ENCODE measurements at regions not wholly inside any gene's neighbourhood (a gene's known extent, or its start where the extent isn't known, plus 50 kb on each side); places are given as distances from the start of the nearest gene placed in this dataset.
"Not testable (repeated sequence)": the region's sequence is repeated elsewhere in the genome, so short reads cannot be mapped to it uniquely, and the experiment has no call there.

GRCh38 chr4:114417214-114417613 lies 181.4 kb upstream of the UGT8 start:
- DNase-seq (ENCODE audit: low read depth in 2 of 3, low spot score in 2 of 3) = no peak

DNA sequence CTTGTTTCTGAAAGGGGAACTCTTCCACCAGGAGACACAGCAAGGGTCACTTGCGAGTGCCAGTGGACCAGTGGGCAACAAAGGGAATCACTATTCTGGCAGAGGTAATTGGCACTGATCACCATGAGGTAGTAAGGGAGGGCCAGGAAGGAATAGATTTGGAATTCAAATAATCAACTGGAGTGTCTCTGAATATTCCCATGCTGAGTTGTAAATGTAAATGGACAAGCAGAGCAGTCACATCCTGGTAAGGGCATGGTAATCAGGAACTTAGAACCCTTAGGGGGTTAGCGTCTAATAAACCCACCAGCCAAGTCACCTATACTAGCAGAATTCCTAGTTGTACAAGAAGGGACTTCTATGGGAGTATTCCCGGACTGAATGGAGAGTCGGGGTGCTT lies 178.5 kb upstream of the UGT8 start:
- DNase-seq (ENCODE audit: low read depth in 2 of 3, low spot score in 2 of 3) = no peak

- no peak for DNase-seq (ENCODE audit: low read depth in 2 of 3, low spot score in 2 of 3)
Observed at GRCh38 chr4:114423582-114423981, 175.0 kb upstream of the UGT8 start.

- DNase-seq (ENCODE audit: low read depth in 2 of 3, low spot score in 2 of 3) = no peak
Observed at GRCh38 chr4:114435116-114435515, 163.5 kb upstream of the UGT8 start.

- no peak for DNase-seq (ENCODE audit: low read depth in 2 of 3, low spot score in 2 of 3)
Observed at GRCh38 chr4:114442856-114443255, 155.8 kb upstream of the UGT8 start.

DNA sequence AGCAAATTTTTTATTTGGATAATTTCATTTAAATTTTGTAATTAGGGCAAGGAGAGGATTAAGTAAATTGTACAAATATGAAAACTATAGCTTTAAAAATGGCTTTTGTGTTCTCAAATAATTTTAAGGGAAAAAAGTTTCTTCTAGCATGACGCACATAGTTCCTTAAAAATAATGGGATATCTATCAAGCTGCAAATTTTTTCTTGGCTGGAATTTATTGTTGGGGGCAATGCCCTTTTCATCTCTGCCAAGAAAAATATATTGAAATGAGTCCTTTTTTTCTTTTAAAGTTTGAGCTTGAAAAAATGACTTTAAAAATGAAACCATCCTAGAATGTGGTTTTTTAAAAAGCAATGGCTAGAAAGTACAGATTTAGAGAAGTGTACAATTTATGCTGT lies 154.4 kb upstream of the UGT8 start:
- no peak for DNase-seq (ENCODE audit: low read depth in 2 of 3, low spot score in 2 of 3)

GRCh38 chr4:114447963-114448516 lies 150.6 kb upstream of the UGT8 start:
- not testable (repeated sequence) for DNase-seq (ENCODE audit: low read depth in 2 of 3, low spot score in 2 of 3)

GRCh38 chr4:114458728-114459127 lies 139.9 kb upstream of the UGT8 start:
- DNase-seq (ENCODE audit: low read depth in 2 of 3, low spot score in 2 of 3) = no peak

- no peak for DNase-seq (ENCODE audit: low read depth in 2 of 3, low spot score in 2 of 3)
Observed at GRCh38 chr4:114464726-114465272, 133.8 kb upstream of the UGT8 start.

- no peak for DNase-seq (ENCODE audit: low read depth in 2 of 3, low spot score in 2 of 3)
Observed at GRCh38 chr4:114465766-114466165, 132.8 kb upstream of the UGT8 start.

DNA sequence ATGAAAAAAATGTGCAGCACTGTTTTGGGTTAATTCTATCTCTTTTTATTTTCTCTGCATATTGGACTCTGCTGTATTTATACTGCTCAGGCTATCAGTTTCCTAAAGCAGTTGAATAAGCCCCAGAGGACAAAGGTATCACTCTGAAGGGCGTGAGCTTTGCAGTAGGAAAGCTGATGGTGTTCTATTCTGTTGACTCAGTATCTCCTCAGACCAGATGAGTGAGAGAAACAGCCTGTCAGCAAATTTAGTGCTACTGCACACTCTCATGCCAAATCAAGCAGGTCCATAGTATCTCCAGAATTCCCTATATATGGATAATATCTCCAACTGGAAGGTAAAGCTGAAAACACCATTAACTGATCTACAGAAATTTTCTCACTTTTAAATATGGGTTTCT lies 132.3 kb upstream of the UGT8 start:
- no peak for DNase-seq (ENCODE audit: low read depth in 2 of 3, low spot score in 2 of 3)

DNA sequence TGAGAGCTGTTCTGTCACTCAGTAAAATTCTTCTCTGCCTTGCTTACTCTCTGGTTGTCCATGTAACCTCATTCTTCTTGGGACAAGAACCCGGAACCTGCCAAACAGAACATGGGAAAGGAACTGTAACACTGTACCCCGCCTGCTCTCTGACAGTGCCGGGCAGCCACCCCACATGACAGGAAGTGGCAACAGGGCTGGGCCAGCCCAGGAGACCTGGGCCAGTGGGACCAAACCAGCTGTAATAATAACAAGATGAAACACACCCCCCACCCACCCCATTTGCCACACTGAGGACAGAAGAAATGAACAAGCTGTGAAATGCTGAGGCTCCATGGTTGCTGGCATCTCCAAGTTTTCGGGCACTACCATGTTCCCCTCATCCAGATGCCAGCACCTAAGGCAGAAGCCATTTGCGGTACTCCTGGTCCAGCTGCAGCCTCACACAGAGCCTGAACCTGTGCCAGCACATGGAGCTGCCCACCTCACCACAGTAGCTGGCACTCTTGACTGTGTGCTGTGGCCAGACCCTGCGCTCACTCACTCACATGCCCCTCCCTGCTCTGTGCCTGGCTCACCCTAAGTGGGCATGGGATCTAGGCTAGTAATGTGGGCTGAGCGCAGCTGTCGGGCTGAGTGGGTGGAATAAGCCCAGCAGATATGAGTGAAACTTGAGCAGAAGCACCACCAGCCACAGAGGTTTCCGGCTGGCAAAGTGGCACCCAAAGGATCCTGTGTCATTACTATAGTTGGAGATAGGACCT lies 126.2 kb upstream of the UGT8 start:
- no peak for DNase-seq (ENCODE audit: low read depth in 2 of 3, low spot score in 2 of 3)

GRCh38 chr4:114474188-114474800 lies 124.3 kb upstream of the UGT8 start:
- DNase-seq (ENCODE audit: low read depth in 2 of 3, low spot score in 2 of 3) = no peak

- no peak for DNase-seq (ENCODE audit: low read depth in 2 of 3, low spot score in 2 of 3)
Observed at GRCh38 chr4:114476310-114476709, 122.3 kb upstream of the UGT8 start.

DNA sequence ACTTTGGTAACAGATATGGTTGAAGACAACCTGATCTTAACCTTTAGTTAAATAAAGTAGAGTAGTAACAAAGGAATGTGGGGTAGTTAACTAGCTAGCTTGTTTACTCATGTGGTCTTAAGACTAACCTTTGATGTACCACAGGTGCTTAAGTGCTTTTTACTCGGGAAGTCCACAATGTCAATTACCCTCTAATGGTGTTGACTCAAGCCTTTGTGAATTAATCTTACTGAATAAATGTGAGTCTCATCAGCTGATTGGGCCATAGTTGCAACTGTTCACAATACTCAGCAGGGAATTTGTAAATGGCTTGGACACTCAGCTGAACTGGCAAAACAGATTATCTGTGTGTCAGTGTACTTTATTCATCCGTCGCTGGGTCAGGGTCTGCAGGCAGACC lies 119.0 kb upstream of the UGT8 start:
- no peak for DNase-seq (ENCODE audit: low read depth in 2 of 3, low spot score in 2 of 3)

DNA sequence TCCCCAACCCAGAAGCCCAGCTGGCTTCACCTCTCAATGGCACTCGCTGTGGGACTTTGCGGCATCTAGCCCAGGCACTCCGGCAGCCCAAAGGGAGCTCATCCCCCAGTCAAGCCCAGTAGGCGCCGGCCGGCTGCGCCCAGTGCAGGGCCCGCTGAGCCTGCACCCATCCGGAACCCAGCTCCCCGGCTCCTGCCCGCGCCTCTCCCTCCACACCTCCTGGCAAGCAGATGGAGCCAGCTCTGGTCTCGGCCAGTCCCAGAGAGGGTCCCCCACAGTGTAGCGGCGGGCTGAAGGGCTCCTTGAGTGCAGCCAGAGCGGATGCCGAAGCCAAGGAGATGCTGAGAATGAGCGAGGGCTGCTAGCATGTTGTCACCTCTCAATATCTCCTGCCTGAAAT lies 116.8 kb upstream of the UGT8 start:
- DNase-seq (ENCODE audit: low read depth in 2 of 3, low spot score in 2 of 3) = no peak

GRCh38 chr4:114487101-114487500 lies 111.5 kb upstream of the UGT8 start:
- DNase-seq (ENCODE audit: low read depth in 2 of 3, low spot score in 2 of 3) = no peak

DNA sequence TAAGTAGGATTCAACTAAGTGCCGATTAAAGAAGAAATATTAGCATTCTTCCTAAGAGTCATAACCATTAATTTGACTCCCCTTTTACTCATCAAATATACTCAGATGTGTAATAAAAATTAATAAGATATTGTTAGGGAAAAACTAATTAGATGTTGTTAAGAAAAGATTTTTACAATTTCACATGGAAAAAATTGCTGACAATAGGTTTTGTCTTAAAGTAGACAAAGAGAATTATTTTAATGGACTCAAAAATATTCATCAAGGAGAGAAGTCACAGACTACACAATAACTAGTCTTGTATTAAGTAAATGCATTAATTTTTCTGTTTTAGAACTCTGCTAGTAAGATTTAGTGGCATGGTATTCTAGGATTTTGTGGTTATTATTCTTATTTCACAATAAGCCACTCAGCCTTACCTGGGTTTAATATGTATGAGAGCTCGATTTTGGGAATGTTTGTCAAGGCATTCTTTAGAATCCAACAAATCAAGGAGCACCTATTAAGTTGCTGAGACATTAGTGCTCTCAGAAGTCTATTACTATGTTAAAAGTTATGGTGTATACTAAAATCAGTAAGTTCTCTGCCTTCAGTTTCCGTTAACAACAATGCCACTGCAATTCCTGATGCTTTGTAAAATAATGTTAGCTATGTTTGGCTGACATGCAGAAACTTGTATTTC lies 110.2 kb upstream of the UGT8 start:
- DNase-seq (ENCODE audit: low read depth in 2 of 3, low spot score in 2 of 3) = no peak

GRCh38 chr4:114494246-114494803 lies 104.3 kb upstream of the UGT8 start:
- DNase-seq (ENCODE audit: low read depth in 2 of 3, low spot score in 2 of 3) = no peak

GRCh38 chr4:114495471-114495928 lies 103.1 kb upstream of the UGT8 start:
- DNase-seq (ENCODE audit: low read depth in 2 of 3, low spot score in 2 of 3) = no peak

- DNase-seq (ENCODE audit: low read depth in 2 of 3, low spot score in 2 of 3) = no peak
Observed at GRCh38 chr4:114497116-114497515, 101.5 kb upstream of the UGT8 start.
